ENCODE measurements at regions not wholly inside any gene's neighbourhood (a gene's known extent, or its start where the extent isn't known, plus 50 kb on each side); places are given as distances from the start of the nearest gene placed in this dataset.
A peak's percentile ranks its signal among the peaks of the same experiment; 100 is the strongest.

DNA sequence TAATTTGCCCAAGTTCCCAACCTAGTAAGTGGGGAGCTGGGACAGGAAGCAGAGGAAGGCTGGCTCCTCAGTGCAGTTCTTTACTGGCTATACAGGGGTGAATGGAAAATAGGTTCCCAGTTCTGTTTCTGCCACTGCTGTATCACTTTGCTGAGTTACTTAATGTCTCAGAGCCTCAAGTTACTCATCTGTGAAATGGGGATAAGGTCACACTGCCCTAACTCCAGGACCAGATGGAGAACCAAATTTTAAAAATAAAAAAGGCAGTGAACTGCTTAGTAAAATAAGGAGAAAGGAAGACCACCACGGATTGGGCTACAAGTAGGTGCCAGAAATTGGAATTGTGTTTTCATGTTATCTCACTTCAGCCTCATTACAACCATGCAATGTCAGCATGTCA is 147.8 kb downstream of the OMA1 start:
- DNase-seq, result no peak
- Histone ChIP-seq H3K27ac (no peak overlapping the region), H3K36me3 (no peaks in the 10 kb centered on the region), H3K27me3 (no peaks in the 10 kb centered on the region), H3K9me3 (no peaks in the 10 kb centered on the region), H3K4me1 (no peaks in the 10 kb centered on the region), H3K4me3 (no peak overlapping the region)
- 73% methylated on average over 1 of the region's 1 CpG for WGBS (ENCODE audit: insufficient coverage, low coverage, low lambda C conversion rate, missing lambda C conversion rate)
- no peak for TF ChIP-seq POLR2A (IDR thresholded peaks at IDR 0.05)
- no peak for TF ChIP-seq CTCF (IDR thresholded peaks at IDR 0.05)
- intact Hi-C loops (cut with DNase I), result no loop called here
- ATAC-seq, result no peak

GRCh38 chr1:58397187-58397820 is 149.2 kb downstream of the OMA1 start:
- Histone ChIP-seq H3K4me3 (no peak overlapping the region), H3K9me3 (no peaks in the 10 kb centered on the region), H3K4me1 (no peaks in the 10 kb centered on the region), H3K27ac (no peak overlapping the region), H3K27me3 (no peaks in the 10 kb centered on the region), H3K36me3 (no peaks in the 10 kb centered on the region)
- intact Hi-C loops (cut with DNase I), result no loop called here
- WGBS (ENCODE audit: insufficient coverage, low coverage, low lambda C conversion rate, missing lambda C conversion rate), result 76% methylated on average over 5 of the region's 9 CpGs
- TF ChIP-seq CTCF (IDR thresholded peaks at IDR 0.05) (no peak), POLR2A (IDR thresholded peaks at IDR 0.05) (no peak)
- no peak for ATAC-seq
- no peak for DNase-seq

- DNase-seq, result no peak
Measured at GRCh38 chr1:58396150-58396549, 150.4 kb downstream of the OMA1 start.

GRCh38 chr1:58395355-58395754 is 151.2 kb downstream of the OMA1 start:
- Histone ChIP-seq H3K4me1 (no peaks in the 10 kb centered on the region), H3K27me3 (no peaks in the 10 kb centered on the region), H3K36me3 (no peaks in the 10 kb centered on the region), H3K4me3 (no peak overlapping the region), H3K27ac (no peak overlapping the region), H3K9me3 (no peaks in the 10 kb centered on the region)
- WGBS (ENCODE audit: insufficient coverage, low coverage, low lambda C conversion rate, missing lambda C conversion rate), result 36% methylated on average over 2 of the region's 2 CpGs
- TF ChIP-seq POLR2A (IDR thresholded peaks at IDR 0.05) (no peak), CTCF (IDR thresholded peaks at IDR 0.05) (no peak)
- peak; percentile 47 to 75 (median 62) for ATAC-seq
- intact Hi-C loops (cut with DNase I), result no loop called here
- DNase-seq, result no peak

More at GRCh38 chr1:58396150-58396549, 150.4 kb downstream of the OMA1 start:
- TF ChIP-seq CTCF (IDR thresholded peaks at IDR 0.05) (no peak), POLR2A (IDR thresholded peaks at IDR 0.05) (no peak)
- no peak for ATAC-seq
- H3K36me3 ChIP-seq, result no peaks in the 10 kb centered on the region
- no peaks in the 10 kb centered on the region for H3K27me3 ChIP-seq
- H3K4me3 ChIP-seq, result no peak overlapping the region
- H3K4me1 ChIP-seq, result no peaks in the 10 kb centered on the region
- H3K27ac ChIP-seq, result no peak overlapping the region
- 75% methylated on average over 6 of the region's 6 CpGs for WGBS (ENCODE audit: insufficient coverage, low coverage, low lambda C conversion rate, missing lambda C conversion rate)
- no peaks in the 10 kb centered on the region for H3K9me3 ChIP-seq
- intact Hi-C loops (cut with DNase I), result no loop called here

- H3K4me3 ChIP-seq, result no peak overlapping the region
- 74% methylated on average over 6 of the region's 6 CpGs for WGBS (ENCODE audit: insufficient coverage, low coverage, low lambda C conversion rate, missing lambda C conversion rate)
- intact Hi-C loops (cut with DNase I), result no loop called here
- no peaks in the 10 kb centered on the region for H3K27me3 ChIP-seq
- no peak for DNase-seq
- ATAC-seq, result peak in 1 of 4 donors; percentile 36
- TF ChIP-seq CTCF (IDR thresholded peaks at IDR 0.05) (no peak), POLR2A (IDR thresholded peaks at IDR 0.05) (no peak)
- no peaks in the 10 kb centered on the region for H3K9me3 ChIP-seq
- no peak overlapping the region for H3K27ac ChIP-seq
- no peaks in the 10 kb centered on the region for H3K36me3 ChIP-seq
- no peaks in the 10 kb centered on the region for H3K4me1 ChIP-seq
Measured at GRCh38 chr1:58392083-58392482, 154.4 kb downstream of the OMA1 start.
